Neutrophil (primary cell): ENCODE measurements at regions not wholly inside any gene's neighbourhood (a gene's known extent, or its start where the extent isn't known, plus 50 kb on each side); places are given as distances from the start of the nearest gene placed in this dataset.
A peak's percentile ranks its signal among the peaks of the same experiment; 100 is the strongest.
"Not testable (repeated sequence)": the region's sequence is repeated elsewhere in the genome, so short reads cannot be mapped to it uniquely, and the experiment has no call there.

ENCODE experiments used
- H3K27ac ChIP-seq: fragments of 200-600 bp; sonication (generic); 2 replicates; pipeline ENCODE4 v1.5.1; 2016; ENCODE audit warnings: mild to moderate bottlenecking, moderate library complexity
- H3K27me3 ChIP-seq: fragments of 200-600 bp; sonication (generic); 2 replicates; pipeline ENCODE4 v1.6.0; 2016; ENCODE audit warnings: mild to moderate bottlenecking
- H3K36me3 ChIP-seq: fragments of 200-600 bp; sonication (generic); 2 replicates; pipeline ENCODE4 v1.5.1; 2017
- H3K4me1 ChIP-seq, 2 experiments: fragments of 200-600 bp in 1 of 2; sonication (generic) in 1 of 2; 1 replicate in 1 of 2; 2 replicates in 1 of 2; pipeline versions ENCODE4 v1.5.1 to v1.6.1; 2013 to 2016; ENCODE audit warnings: low read depth in 1 of 2, low read length in 1 of 2, mild to moderate bottlenecking in 1 of 2, moderate library complexity in 1 of 2; ENCODE audit not compliant: control insufficient read depth in 1 of 2, insufficient read depth in 1 of 2
- H3K4me3 ChIP-seq, 2 experiments: fragments of 200-600 bp in 1 of 2; sonication (generic) in 1 of 2; 1 replicate in 1 of 2; 2 replicates in 1 of 2; pipeline ENCODE4 v1.5.1; 2013 to 2016; ENCODE audit warnings: low read depth in 1 of 2, low read length in 1 of 2, mild to moderate bottlenecking in 1 of 2, moderate library complexity in 1 of 2
- H3K9me3 ChIP-seq: fragments of 200-600 bp; sonication (generic); 2 replicates; pipeline ENCODE4 v1.5.1; 2016
- CTCF ChIP-seq: fragments of 200-600 bp; sonication (generic); IDR thresholded peaks from 2 replicates; pipeline ENCODE4 v1.5.1; 2016; ENCODE audit warnings: antibody characterized with exemption

DNA sequence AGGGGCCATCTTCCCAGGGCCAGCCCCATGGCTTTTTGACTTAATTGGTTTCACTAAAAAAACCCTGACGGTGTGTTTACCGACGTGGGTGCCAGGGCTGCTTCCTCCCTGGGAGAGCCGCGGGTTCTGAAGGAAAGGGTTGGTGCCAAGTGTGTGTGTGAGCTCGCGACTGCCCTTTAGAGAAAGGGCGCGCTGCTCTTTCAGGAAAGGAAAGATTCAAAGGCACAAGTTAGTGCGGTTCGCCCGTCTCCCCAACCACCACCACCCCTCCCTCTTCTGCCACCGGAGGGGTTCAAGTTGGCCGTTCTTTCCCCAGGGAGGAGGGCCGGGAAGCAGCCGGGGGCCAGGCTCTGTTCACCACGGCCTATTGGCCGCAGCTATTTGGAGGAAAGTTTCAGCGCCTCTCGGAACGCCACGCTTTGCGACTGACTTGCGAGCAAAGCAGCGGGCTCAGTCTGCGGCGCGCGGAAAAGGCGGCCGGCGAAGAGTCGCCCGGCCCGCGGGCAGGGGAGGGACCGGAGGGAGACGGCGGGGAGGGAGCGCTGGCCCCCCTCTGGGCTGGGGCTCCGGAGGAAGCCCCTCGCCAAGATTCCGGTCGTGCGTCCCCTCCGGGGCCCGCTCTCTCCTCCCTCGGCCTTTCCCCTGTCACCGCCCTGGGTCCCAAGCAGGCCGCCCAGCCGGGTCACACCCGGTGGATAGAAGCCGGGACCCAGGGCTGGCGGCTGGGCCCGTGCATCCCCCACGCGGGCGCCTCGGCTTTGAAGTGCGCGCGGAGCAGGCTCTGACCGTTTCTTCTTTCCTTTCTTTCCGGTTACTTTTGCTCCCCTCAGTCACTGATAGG is 165.9 kb upstream of the PPP1R3A start:
- Histone ChIP-seq H3K36me3 (no peaks in the 10 kb centered on the region), H3K27me3 (peaks cover 100% of the 10 kb centered on the region), H3K4me1 (peaks cover 27 to 34% of the 10 kb centered on the region in 2 experiments), H3K9me3 (no peaks in the 10 kb centered on the region), H3K27ac (no peak overlapping the region), H3K4me3 (peak overlapping the region; percentile 30 to 41)
- no peak for TF ChIP-seq CTCF

DNA sequence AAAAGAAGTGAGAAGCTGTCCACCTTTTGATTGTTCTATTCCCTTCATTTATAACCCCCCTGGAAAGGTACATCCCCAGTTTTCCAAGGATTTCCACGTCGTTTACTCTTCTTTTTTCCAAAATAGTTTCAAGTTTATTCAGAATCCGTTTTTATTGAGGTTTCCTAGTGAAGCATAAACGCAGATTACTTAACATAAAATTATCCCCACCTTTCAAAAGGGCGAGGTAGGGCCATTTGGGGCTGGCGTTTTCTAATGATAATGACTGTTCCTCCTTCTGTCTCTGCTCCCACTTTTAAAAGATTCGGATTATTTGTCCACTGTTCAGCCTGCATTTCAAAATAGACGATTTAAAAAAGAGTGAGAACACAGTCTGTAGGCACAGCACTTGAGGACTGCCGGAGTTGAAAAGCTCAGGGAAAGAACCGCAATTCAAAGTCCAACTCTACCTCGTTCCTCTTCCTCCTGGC is 165.2 kb upstream of the PPP1R3A start:
- Histone ChIP-seq H3K4me3 (peak overlapping the region in 1 of 2 experiments; percentile 9), H3K36me3 (no peaks in the 10 kb centered on the region), H3K9me3 (no peaks in the 10 kb centered on the region), H3K27ac (no peak overlapping the region), H3K27me3 (peaks cover 100% of the 10 kb centered on the region), H3K4me1 (peaks cover 27 to 34% of the 10 kb centered on the region in 2 experiments)
- no peak for TF ChIP-seq CTCF

- Histone ChIP-seq H3K36me3 (no peaks in the 10 kb centered on the region), H3K4me3 (no peak overlapping the region), H3K9me3 (no peaks in the 10 kb centered on the region), H3K27me3 (peaks cover 100% of the 10 kb centered on the region), H3K4me1 (peaks cover 27 to 34% of the 10 kb centered on the region in 2 experiments), H3K27ac (no peak overlapping the region)
- TF ChIP-seq CTCF, result no peak
Measured at GRCh38 chr7:114083166-114084001, 164.6 kb upstream of the PPP1R3A start.

GRCh38 chr7:114082642-114083165 is 163.9 kb upstream of the PPP1R3A start:
- Histone ChIP-seq H3K4me1 (peaks cover 27 to 34% of the 10 kb centered on the region in 2 experiments), H3K36me3 (no peaks in the 10 kb centered on the region), H3K9me3 (no peaks in the 10 kb centered on the region), H3K27ac (no peak overlapping the region), H3K27me3 (peaks cover 97% of the 10 kb centered on the region), H3K4me3 (no peak overlapping the region)
- no peak for TF ChIP-seq CTCF

DNA sequence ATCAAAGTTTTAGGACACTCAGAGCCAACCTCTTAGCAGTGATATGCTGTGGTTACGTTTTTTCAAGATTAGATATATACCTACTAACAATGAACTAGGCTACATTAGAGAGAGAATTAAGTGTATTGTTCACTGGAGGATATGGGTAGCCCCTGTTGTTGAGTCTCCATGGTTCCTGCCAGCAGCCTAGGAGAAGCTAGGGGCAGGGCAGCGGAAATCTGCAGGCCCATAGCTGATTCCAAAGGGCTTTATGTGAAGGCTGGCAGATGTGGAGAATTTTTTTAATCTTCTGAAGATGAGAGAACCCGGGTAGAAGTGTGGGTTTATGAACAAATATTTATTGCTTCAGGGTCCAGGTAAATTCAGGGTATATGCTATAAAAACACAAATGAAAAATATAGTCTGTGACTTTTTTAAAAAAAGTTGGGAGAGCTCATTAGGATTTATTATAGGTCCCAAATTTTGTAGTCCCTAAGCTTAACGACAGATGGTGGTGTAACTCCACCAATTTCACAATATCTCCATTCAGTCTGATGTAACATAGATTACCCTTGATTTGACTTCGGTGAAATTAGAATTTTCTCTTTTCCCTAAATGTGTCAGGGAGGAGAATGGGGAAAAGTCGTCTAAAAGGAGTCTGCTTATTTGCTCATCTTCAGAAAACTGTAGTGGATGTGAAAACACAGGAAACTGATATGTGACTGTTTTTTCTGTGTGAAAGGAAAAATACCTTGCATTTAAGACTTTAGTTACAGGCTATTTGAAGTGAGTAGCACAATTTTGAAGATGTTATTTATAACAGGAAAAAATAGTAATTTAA is 163.0 kb upstream of the PPP1R3A start:
- Histone ChIP-seq H3K27ac (no peak overlapping the region), H3K36me3 (no peaks in the 10 kb centered on the region), H3K27me3 (peaks cover 88% of the 10 kb centered on the region), H3K9me3 (no peaks in the 10 kb centered on the region), H3K4me3 (no peak overlapping the region), H3K4me1 (peaks cover 22 to 30% of the 10 kb centered on the region in 2 experiments)
- no peak for TF ChIP-seq CTCF

GRCh38 chr7:114077158-114077524 is 158.3 kb upstream of the PPP1R3A start:
- peaks cover 41% of the 10 kb centered on the region for H3K27me3 ChIP-seq
- H3K4me1 ChIP-seq, H3K4me3 ChIP-seq, H3K9me3 ChIP-seq, H3K27ac ChIP-seq, H3K36me3 ChIP-seq: not testable (repeated sequence)

DNA sequence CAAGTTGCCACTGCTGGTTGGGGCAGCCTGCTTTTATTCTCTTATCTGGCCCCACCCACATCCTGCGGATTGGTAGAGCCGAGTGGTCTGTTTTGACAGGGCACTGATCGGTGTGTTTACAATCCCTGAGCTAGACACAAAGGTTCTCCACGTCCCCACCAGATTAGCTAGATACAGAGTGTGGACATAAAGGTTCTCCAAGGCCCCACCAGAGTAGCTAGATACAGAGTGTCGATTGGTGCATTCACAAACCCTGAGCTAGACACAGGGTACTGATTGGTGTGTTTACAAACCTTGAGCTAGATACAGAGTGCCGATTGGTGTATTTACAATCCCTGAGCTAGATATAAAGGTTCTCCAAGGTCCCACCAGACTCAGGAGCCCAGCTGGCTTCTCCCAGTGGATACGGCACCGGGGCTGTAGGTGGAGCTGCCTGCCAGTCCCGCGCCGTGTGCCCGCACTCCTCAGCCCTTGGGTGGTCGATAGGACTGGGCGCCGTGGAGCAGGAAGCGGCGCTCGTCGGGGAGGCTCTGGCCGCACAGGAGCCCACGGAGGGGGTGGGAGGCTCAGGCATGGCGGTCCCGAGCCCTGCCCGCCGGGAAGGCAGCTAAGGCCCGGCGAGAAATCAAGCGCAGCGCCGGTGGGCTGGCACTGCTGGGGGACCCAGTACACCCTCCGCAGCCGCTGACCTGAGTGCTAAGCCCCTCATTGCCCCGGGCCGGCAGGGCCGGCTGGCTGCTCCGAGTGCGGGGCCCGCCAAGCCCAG is 157.8 kb upstream of the PPP1R3A start:
- peaks cover 35% of the 10 kb centered on the region for H3K27me3 ChIP-seq
- not testable (repeated sequence) for H3K9me3 ChIP-seq, H3K36me3 ChIP-seq, H3K4me3 ChIP-seq, H3K27ac ChIP-seq, H3K4me1 ChIP-seq
